ENCODE measurements at regions not wholly inside any gene's neighbourhood (a gene's known extent, or its start where the extent isn't known, plus 50 kb on each side); places are given as distances from the start of the nearest gene placed in this dataset.
"Not testable (repeated sequence)": the region's sequence is repeated elsewhere in the genome, so short reads cannot be mapped to it uniquely, and the experiment has no call there.

GRCh38 chrX:144154474-144154873 lies 270.6 kb downstream of the UBE2NL start:
- H3K4me2 ChIP-seq (ENCODE audit: low read depth, low read length); FAIRE-seq; H4K20me1 ChIP-seq (ENCODE audit: insufficient read depth, low read length); H3K4me1 ChIP-seq (ENCODE audit: insufficient read depth, low read length); BruUV-seq (replicated peaks); H3K27ac ChIP-seq (ENCODE audit: extremely low read length, insufficient read depth, low read length); in situ Hi-C loops (cut with HindIII; ENCODE audit: extremely low pct_ligation_motif_present, low pct_unique_long_range_greater_than_20kb); H3K79me2 ChIP-seq (ENCODE audit: insufficient read depth, low read length); H3K9me3 ChIP-seq (ENCODE audit: low read length); intact Hi-C loops (cut with micrococcal nuclease; ENCODE audit: unreplicated experiment); H3K9ac ChIP-seq (ENCODE audit: insufficient read depth, low read depth, low read length); CTCF ChIA-PET (ENCODE audit: low intra/inter-chr PET ratio, low total read pairs); H2AFZ ChIP-seq (ENCODE audit: low read length); H3K36me3 ChIP-seq (replicated peaks in 1 of 2; ENCODE audit: control insufficient read depth in 1 of 2, insufficient read depth in 2 of 2, low read length in 2 of 2); H3K27me3 ChIP-seq (ENCODE audit: control insufficient read depth in 1 of 2, insufficient read depth in 2 of 2, low read length in 2 of 2); ATAC-seq; POLR2A ChIA-PET; H3K4me3 ChIP-seq (replicated peaks in 1 of 3; ENCODE audit: insufficient read depth in 1 of 3, low read depth in 2 of 3, low read length in 3 of 3); DNase-seq (ENCODE audit: low spot score): not testable (repeated sequence)
- WGBS (ENCODE audit: low lambda C conversion rate): 4% methylated on average over 4 of the region's 5 CpGs

DNA sequence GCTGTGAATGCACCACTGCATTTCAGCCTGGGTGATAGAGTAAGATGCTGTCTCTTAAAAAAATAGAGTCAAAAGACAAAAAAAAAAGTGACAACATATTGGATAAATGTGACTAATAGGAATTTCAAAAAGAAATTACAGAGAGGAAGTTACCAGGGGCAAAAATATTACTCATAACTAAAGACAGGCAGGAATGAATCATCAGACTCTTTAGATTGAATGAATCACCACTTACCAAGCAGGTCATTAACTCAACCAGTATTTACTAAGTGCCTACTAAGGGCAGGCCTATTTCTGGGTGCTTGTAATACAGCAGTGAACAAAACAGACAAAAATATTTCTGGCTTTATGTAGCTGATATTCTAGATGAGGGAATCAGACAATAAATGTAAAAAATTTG lies 301.3 kb downstream of the UBE2NL start:
- H3K4me3 ChIP-seq (replicated peaks in 1 of 3; ENCODE audit: insufficient read depth in 1 of 3, low read depth in 2 of 3, low read length in 3 of 3); H3K27me3 ChIP-seq (ENCODE audit: control insufficient read depth in 1 of 2, insufficient read depth in 2 of 2, low read length in 2 of 2); BruUV-seq (replicated peaks); CTCF ChIA-PET (ENCODE audit: low intra/inter-chr PET ratio, low total read pairs); H3K27ac ChIP-seq (ENCODE audit: extremely low read length, insufficient read depth, low read length); H4K20me1 ChIP-seq (ENCODE audit: insufficient read depth, low read length); DNase-seq (ENCODE audit: low spot score); H3K9me3 ChIP-seq (ENCODE audit: low read length); H3K9ac ChIP-seq (ENCODE audit: insufficient read depth, low read depth, low read length); H3K36me3 ChIP-seq (replicated peaks in 1 of 2; ENCODE audit: control insufficient read depth in 1 of 2, insufficient read depth in 2 of 2, low read length in 2 of 2); POLR2A ChIA-PET; ATAC-seq; H3K79me2 ChIP-seq (ENCODE audit: insufficient read depth, low read length); H3K4me2 ChIP-seq (ENCODE audit: low read depth, low read length); intact Hi-C loops (cut with micrococcal nuclease; ENCODE audit: unreplicated experiment); H2AFZ ChIP-seq (ENCODE audit: low read length); FAIRE-seq; in situ Hi-C loops (cut with HindIII; ENCODE audit: extremely low pct_ligation_motif_present, low pct_unique_long_range_greater_than_20kb); H3K4me1 ChIP-seq (ENCODE audit: insufficient read depth, low read length): not testable (repeated sequence)

GRCh38 chrX:144188489-144188888 lies 304.6 kb downstream of the UBE2NL start:
- FAIRE-seq; H3K4me3 ChIP-seq (replicated peaks in 1 of 3; ENCODE audit: insufficient read depth in 1 of 3, low read depth in 2 of 3, low read length in 3 of 3); H3K79me2 ChIP-seq (ENCODE audit: insufficient read depth, low read length); H3K27me3 ChIP-seq (ENCODE audit: control insufficient read depth in 1 of 2, insufficient read depth in 2 of 2, low read length in 2 of 2); H3K27ac ChIP-seq (ENCODE audit: extremely low read length, insufficient read depth, low read length); H3K4me2 ChIP-seq (ENCODE audit: low read depth, low read length); H3K4me1 ChIP-seq (ENCODE audit: insufficient read depth, low read length); H4K20me1 ChIP-seq (ENCODE audit: insufficient read depth, low read length); H3K36me3 ChIP-seq (replicated peaks in 1 of 2; ENCODE audit: control insufficient read depth in 1 of 2, insufficient read depth in 2 of 2, low read length in 2 of 2); DNase-seq (ENCODE audit: low spot score); CTCF ChIA-PET (ENCODE audit: low intra/inter-chr PET ratio, low total read pairs); ATAC-seq; in situ Hi-C loops (cut with HindIII; ENCODE audit: extremely low pct_ligation_motif_present, low pct_unique_long_range_greater_than_20kb); BruUV-seq (replicated peaks); POLR2A ChIA-PET; H3K9ac ChIP-seq (ENCODE audit: insufficient read depth, low read depth, low read length); intact Hi-C loops (cut with micrococcal nuclease; ENCODE audit: unreplicated experiment); H3K9me3 ChIP-seq (ENCODE audit: low read length); H2AFZ ChIP-seq (ENCODE audit: low read length): not testable (repeated sequence)
- WGBS (ENCODE audit: low lambda C conversion rate): 28% methylated on average over 4 of the region's 4 CpGs

GRCh38 chrX:144197057-144197456 lies 313.2 kb downstream of the UBE2NL start:
- ATAC-seq; CTCF ChIA-PET (ENCODE audit: low intra/inter-chr PET ratio, low total read pairs); POLR2A ChIA-PET; H3K9me3 ChIP-seq (ENCODE audit: low read length); H3K27ac ChIP-seq (ENCODE audit: extremely low read length, insufficient read depth, low read length); H3K36me3 ChIP-seq (replicated peaks in 1 of 2; ENCODE audit: control insufficient read depth in 1 of 2, insufficient read depth in 2 of 2, low read length in 2 of 2); intact Hi-C loops (cut with micrococcal nuclease; ENCODE audit: unreplicated experiment); in situ Hi-C loops (cut with HindIII; ENCODE audit: extremely low pct_ligation_motif_present, low pct_unique_long_range_greater_than_20kb); DNase-seq (ENCODE audit: low spot score); H3K27me3 ChIP-seq (ENCODE audit: control insufficient read depth in 1 of 2, insufficient read depth in 2 of 2, low read length in 2 of 2); H4K20me1 ChIP-seq (ENCODE audit: insufficient read depth, low read length); H3K4me2 ChIP-seq (ENCODE audit: low read depth, low read length); H2AFZ ChIP-seq (ENCODE audit: low read length); H3K4me1 ChIP-seq (ENCODE audit: insufficient read depth, low read length); H3K79me2 ChIP-seq (ENCODE audit: insufficient read depth, low read length); H3K4me3 ChIP-seq (replicated peaks in 1 of 3; ENCODE audit: insufficient read depth in 1 of 3, low read depth in 2 of 3, low read length in 3 of 3); H3K9ac ChIP-seq (ENCODE audit: insufficient read depth, low read depth, low read length); FAIRE-seq; BruUV-seq (replicated peaks): not testable (repeated sequence)
- 0% methylated on average over 2 of the region's 3 CpGs for WGBS (ENCODE audit: low lambda C conversion rate)

DNA sequence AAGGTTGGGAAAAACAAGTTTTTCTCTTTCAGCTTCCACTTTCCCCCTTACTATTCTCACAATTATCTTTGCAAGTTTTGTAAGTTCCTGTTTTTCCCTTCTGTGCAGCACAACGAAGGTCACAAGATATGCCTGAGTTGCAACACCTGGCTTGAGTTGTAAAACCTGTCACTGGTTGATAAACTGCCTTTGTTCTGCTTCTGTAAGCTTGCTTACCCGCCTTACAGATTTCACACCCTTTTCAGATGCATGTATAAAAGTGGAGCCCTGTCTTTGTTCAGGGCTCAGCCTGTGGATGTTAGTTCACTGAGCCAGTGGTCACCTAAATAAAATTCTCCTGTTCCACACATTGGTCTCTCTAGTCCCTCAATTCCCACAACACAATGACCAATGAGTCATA lies 318.9 kb downstream of the UBE2NL start:
- POLR2A ChIA-PET; H3K4me3 ChIP-seq (replicated peaks in 1 of 3; ENCODE audit: insufficient read depth in 1 of 3, low read depth in 2 of 3, low read length in 3 of 3); H3K36me3 ChIP-seq (replicated peaks in 1 of 2; ENCODE audit: control insufficient read depth in 1 of 2, insufficient read depth in 2 of 2, low read length in 2 of 2); H3K27me3 ChIP-seq (ENCODE audit: control insufficient read depth in 1 of 2, insufficient read depth in 2 of 2, low read length in 2 of 2); H3K4me2 ChIP-seq (ENCODE audit: low read depth, low read length); ATAC-seq; H3K9ac ChIP-seq (ENCODE audit: insufficient read depth, low read depth, low read length); DNase-seq (ENCODE audit: low spot score); in situ Hi-C loops (cut with HindIII; ENCODE audit: extremely low pct_ligation_motif_present, low pct_unique_long_range_greater_than_20kb); BruUV-seq (replicated peaks); H4K20me1 ChIP-seq (ENCODE audit: insufficient read depth, low read length); FAIRE-seq; CTCF ChIA-PET (ENCODE audit: low intra/inter-chr PET ratio, low total read pairs); intact Hi-C loops (cut with micrococcal nuclease; ENCODE audit: unreplicated experiment); H3K9me3 ChIP-seq (ENCODE audit: low read length); H3K79me2 ChIP-seq (ENCODE audit: insufficient read depth, low read length); H3K4me1 ChIP-seq (ENCODE audit: insufficient read depth, low read length); H2AFZ ChIP-seq (ENCODE audit: low read length); H3K27ac ChIP-seq (ENCODE audit: extremely low read length, insufficient read depth, low read length): not testable (repeated sequence)
- no CpG with 5 or more reads among the region's 2 CpGs for WGBS (ENCODE audit: low lambda C conversion rate)
